ENCODE measurements at regions not wholly inside any gene's neighbourhood (a gene's known extent, or its start where the extent isn't known, plus 50 kb on each side); places are given as distances from the start of the nearest gene placed in this dataset.
"Not testable (repeated sequence)": the region's sequence is repeated elsewhere in the genome, so short reads cannot be mapped to it uniquely, and the experiment has no call there.

DNA sequence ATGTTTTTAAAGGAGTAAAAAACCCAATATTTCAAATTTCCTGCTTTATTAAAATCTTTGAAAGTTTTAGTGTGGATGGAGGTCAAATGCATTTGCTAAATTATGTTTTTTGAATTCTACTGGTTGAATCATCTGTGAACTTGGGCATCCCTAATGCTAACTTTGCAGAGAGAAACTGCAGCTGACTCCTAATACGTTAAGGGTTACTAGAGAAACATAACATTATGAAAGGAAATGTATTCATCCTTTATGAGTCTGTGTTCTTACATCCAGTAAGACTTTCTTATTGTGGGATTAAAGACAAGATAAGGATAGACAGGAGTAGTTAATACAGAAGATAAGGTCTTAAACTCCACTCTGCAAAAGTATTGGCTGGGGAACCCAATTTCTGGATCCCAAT, 140.6 kb downstream of the FAM124B start:
- DNase-seq (ENCODE audit: low spot score) = no peak

GRCh38 chr2:224260372-224261020, 141.4 kb downstream of the FAM124B start:
- no peak for DNase-seq (ENCODE audit: low spot score)

GRCh38 chr2:224259831-224260230, 142.1 kb downstream of the FAM124B start:
- no peak for DNase-seq (ENCODE audit: low spot score)

- DNase-seq (ENCODE audit: low spot score) = no peak
Measured at GRCh38 chr2:224258059-224258458, 143.8 kb downstream of the FAM124B start.

DNA sequence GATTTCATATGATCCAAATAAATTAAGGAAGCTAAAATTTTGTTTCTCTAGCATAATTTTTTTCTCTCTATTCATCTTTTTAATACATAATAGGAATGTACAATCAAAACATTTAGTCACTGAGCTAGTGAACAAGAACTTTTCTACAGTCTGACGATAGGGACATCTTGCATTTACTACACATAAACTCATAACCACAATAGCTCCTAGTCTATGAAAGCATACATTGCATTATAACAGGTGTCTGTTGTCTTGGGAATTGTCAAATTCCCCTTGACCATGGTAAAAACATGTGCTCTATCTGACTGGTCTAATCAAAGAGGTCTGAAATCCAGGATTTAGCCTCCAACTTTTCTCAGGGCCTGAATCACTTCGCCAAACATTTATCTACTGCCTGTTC, 144.8 kb downstream of the FAM124B start:
- DNase-seq (ENCODE audit: low spot score) = no peak

DNA sequence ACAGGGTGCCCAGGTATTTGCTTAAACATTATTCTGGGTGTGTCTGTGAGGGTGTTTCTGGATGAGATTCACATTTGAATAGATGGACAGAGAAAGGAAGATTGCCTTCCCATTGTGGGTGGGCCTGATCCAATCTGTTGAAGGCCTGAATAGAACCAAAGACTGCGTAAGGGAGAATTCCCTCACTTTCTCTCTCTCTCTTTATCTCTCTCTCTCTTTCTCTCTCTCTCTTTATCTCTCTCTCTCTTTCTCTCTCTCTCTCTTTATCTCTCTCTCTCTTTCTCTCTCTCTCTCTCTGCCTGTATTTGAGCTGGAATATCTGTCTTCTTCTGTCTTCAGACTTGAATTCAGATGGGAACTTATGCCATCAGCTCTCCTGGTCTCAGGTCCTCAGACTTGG, 148.4 kb downstream of the FAM124B start:
- no peak for DNase-seq (ENCODE audit: low spot score)

DNA sequence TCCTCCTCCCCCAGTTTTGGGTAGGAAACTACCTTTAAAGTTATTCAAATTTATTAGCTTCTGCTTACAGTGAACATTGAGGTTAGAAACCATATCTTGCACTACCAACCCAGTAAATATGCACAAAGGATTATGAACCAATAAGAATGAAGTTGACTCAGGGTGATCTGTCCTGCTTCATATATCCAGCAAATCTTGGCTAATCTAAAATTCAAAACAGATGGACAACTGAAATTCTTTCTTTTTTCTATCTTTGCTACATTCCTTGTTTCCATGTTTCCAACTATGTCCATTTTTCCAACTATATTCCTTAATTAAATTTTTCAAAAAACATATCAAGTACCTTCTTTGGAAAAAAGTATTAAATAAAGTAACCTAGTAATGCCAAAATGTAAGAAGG, 149.3 kb downstream of the FAM124B start:
- no peak for DNase-seq (ENCODE audit: low spot score)

- DNase-seq (ENCODE audit: low spot score) = no peak
Measured at GRCh38 chr2:224248944-224249371, 152.9 kb downstream of the FAM124B start.

- peak; percentile 52 for DNase-seq (ENCODE audit: low spot score)
Measured at GRCh38 chr2:224242561-224242960, 159.3 kb downstream of the FAM124B start.

GRCh38 chr2:224241812-224242211, 160.1 kb downstream of the FAM124B start:
- DNase-seq (ENCODE audit: low spot score) = no peak

DNA sequence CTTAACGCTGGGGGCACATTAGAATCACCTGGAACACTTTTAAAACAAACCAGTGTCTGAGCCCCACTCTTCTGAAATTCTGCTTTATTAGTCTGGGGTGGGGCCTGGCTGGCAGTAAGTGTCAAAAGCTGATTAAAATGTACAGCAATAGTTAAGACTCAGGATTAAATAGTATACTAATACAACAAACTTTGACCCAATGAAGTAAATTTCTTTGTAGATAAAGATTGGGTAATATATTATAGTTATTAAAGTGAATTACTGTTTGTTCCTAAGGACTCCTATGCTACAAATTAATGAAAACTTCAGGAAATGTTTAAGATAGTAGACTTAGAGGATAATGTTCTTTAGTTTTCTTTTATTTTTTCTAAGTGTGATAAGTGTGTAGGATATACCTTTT, 160.9 kb downstream of the FAM124B start:
- DNase-seq (ENCODE audit: low spot score) = no peak

DNA sequence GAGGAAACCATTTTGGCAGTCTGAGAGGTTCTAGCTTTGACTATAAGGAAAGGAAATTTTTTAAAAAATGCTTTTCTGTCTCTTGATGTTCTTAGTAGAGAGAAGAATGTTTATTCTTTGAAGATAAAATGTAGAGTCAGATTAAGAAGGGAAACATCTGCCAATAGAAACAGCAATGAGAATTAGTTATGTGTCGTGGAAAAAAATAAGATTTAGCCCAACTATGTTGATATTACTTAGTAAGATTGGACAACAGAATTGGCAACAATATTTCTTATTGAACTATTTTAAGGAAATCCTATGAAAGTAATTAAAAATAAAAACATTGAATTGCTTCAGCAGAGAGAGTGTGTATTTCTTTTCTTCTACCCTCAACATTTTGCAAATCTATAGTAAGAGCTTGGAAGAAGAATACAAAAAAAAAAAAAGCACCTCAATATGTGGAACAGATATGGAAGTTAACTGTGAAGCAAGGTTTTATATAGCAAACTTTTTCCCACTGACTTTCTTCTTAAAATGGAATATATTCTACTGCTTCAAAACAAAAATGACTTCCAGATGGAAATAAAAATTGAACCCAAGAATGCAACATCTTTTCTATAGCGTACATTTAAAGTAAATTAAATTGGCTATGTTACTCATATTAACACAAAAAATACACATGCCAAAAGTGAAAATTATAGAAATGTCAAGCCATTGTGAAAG, 177.9 kb downstream of the FAM124B start:
- no peak for DNase-seq (ENCODE audit: low spot score)

DNA sequence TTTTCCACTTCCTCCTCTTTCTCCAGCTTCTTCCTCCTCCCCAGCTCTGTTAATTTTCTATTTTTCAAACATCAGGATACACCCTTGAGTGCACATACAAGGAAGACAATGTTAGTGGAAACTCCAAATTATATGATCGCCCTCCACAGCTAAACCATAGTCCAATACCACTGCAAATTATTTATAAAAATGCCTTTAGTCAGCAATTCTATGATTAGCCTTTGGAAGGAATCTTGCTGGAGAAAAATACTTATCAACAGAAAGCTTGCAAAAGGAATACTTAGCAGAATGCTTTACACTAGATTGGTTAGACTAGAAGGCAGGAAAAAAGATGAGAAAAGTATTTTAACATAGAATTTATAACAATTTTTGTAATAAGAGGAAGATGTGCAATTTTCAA, 178.9 kb downstream of the FAM124B start:
- no peak for DNase-seq (ENCODE audit: low spot score)

DNA sequence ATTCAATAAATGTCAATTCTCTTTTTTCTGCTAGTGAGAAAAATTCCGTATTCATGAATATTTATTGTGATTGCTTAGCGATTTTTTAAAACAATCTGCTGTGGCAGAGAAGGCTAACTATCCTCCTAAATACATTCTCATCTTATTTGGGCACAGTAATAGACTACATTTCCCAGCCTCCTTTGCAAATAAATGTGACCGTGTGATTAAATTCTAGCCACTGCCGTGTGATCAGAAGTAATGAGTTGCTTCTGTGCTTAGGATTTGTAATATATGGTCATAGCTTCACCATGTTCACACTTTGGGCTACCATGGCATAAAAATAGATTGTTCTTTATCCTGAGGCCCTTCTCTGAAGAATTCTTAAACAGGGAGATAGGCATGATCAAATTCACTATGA, 179.6 kb downstream of the FAM124B start:
- peak; percentile 27 for DNase-seq (ENCODE audit: low spot score)

DNA sequence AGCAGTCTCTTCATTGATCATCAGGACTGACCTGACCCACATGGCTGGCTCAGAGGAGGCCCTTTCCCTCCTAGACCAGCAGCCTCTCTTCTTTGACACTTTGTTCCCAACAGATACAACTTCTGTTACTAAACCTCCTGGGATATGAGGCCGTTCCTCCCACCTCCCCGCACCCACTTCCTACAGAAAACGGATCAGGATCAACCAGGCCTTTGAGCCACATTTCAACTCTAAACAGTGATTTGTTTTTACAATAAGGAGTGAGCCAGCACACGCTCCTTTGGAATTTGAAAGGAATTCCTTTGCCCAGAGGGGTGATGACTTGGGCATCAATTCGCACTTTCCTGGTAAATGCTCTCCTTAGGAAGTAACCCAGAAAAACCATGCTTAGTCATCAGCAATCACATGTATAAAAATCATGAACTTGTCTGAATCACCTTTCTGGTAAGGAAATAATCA, 180.4 kb downstream of the FAM124B start:
- DNase-seq (ENCODE audit: low spot score) = peak; percentile 93

- DNase-seq (ENCODE audit: low spot score) = no peak
Measured at GRCh38 chr2:224220586-224221255, 181.2 kb downstream of the FAM124B start.

DNA sequence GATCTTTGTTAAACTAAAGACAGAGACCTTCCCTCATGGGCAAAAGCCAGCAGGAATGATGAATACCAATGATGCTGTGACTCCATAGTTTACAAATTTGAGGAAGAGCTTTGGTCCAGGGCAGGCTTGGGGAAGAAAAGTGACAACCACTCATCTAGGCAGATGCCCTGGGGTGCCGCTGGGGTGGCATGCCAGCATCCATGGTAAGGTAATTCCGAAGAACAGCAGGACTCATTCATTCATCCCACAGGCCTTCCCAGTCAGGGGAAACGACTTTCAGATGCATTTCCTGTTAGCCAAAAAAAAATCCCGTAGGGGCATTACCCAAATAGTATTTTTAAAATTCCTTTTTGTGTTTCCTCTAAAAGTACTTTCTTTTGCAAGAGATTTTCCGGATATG, 180.7 kb upstream of the SERPINE2 start:
- no peak for DNase-seq (ENCODE audit: low spot score)

DNA sequence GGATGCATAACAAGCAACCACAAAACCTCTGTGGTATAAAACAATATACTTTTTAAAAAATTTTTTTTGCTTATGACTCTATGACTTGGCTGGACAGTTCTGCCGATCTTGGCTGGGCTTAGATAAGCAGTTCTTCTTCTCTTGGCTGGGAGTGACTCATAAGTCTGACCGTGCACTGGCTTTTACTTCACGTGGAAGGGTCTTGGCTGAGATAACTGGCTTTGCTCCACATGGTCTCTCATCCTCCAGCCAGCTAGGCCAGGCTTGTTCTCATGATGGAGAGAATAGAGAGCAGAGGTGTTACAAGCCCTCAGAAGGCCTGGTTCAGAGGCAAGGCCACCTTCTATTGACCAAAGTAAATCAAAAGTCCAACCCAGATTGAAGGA, 178.9 kb upstream of the SERPINE2 start:
- DNase-seq (ENCODE audit: low spot score) = no peak

DNA sequence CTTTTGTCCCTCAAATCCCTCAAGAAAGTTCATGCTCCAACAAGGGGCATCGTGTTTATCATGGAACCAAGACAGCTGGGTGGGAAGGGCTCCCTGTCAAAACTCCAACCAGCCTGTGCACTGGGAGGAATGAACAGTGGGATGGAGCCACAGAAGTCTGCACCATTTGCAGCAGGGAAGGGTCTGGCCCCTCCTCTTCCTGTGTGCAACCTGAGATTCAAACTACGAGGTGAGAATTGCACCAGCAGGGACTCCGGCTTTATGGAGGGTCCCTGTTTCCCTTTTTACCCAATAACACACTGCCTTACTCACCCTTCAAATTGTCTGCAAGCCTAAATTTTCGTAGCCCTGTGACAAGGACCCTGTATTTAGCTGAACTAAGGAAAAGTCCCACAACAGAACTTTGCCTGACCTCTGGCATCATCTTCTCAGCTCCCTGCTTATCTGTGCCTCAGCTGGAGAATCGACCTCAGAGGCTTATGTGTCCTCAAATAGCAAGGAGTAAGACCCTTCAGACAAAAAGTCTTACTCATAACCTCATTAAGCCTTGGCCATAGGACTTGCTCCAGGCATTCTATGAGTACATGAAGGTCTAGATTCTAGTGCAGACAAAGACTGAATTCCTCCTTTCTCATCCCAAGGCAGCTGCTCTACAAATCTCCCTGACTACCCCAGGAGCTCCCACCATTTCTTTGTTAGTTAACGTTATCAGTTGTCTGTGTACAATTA, 178.3 kb upstream of the SERPINE2 start:
- DNase-seq (ENCODE audit: low spot score) = no peak

DNA sequence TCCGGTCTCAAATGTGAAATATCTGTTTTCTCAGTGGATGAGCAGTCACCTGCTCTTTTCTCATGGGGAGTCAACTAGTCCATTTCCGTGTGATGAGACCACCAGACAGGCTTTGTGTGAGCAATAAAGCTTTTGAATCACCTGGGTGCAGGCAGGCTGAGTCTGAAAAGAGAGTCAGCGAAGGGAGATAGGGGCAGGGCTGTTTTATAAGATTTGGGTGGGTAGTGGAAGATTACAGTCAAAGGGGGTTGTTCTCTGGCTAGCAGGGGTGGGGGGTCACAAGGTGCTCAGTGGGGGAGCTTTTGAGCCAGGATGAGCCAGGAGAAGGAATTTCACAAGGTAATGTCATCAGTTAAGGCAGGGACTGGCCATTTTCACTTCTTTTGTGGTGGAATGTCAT, 176.5 kb upstream of the SERPINE2 start:
- DNase-seq (ENCODE audit: low spot score) = not testable (repeated sequence)

GRCh38 chr2:224213396-224213795, 174.3 kb upstream of the SERPINE2 start:
- no peak for DNase-seq (ENCODE audit: low spot score)

DNA sequence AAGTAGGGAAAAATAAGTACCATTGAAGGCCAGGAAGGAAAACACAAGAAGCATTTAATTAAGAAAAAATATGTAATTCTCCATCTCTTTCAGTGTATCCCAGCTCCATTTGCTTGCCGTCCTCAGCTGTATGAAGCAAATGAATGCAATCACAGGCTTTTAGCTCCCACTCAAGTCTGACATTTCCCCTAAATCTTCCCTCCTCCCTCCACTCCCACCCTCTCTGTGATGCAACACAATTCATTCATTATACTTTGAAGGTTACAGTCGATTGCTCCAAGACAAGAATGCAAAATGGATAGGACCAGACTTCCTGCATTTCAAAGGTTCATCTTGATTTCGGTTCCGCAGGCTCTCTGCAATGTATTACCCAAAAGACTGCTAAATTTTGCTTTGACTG, 172.7 kb upstream of the SERPINE2 start:
- DNase-seq (ENCODE audit: low spot score) = no peak

- no peak for DNase-seq (ENCODE audit: low spot score)
Measured at GRCh38 chr2:224211181-224211480, 172.0 kb upstream of the SERPINE2 start.
